GM20000 (cell line): ENCODE measurements at regions not wholly inside any gene's neighbourhood (a gene's known extent, or its start where the extent isn't known, plus 50 kb on each side); places are given as distances from the start of the nearest gene placed in this dataset.

Experiments
- DNase-seq: peaks from one replicate; pipeline ENCODE4 v3.0.0; 2012; ENCODE audit warnings: low spot score
- TF ChIP-seq, protein P1 (sequence below): IDR thresholded peaks from 2 replicates; pipeline ENCODE4 v1.5.1; 2012; ENCODE audit warnings: mild to moderate bottlenecking, control low read depth; ENCODE audit errors: extremely low read depth, missing control alignments

DNA sequence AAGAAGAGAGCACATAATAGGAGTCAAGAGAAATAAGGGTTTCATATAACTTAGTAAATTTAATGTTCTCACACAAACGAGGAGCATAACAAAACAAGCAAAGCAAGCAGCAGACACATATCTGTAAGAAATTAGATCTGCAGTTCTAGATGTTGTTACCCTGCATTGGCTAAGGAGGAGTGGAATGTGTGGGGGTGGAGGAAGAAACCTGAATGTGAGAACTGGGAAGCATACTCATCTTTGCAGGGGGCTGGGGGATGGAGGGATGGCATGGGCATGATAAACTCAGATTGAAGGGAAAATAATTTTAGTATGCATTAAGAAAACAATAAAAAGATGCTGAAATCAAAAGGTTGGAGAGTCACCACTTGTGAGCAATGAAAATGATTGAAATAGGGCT is 255.0 kb downstream of the LIG4 start:
- DNase-seq, result no peak
- TF ChIP-seq, protein P1, sequence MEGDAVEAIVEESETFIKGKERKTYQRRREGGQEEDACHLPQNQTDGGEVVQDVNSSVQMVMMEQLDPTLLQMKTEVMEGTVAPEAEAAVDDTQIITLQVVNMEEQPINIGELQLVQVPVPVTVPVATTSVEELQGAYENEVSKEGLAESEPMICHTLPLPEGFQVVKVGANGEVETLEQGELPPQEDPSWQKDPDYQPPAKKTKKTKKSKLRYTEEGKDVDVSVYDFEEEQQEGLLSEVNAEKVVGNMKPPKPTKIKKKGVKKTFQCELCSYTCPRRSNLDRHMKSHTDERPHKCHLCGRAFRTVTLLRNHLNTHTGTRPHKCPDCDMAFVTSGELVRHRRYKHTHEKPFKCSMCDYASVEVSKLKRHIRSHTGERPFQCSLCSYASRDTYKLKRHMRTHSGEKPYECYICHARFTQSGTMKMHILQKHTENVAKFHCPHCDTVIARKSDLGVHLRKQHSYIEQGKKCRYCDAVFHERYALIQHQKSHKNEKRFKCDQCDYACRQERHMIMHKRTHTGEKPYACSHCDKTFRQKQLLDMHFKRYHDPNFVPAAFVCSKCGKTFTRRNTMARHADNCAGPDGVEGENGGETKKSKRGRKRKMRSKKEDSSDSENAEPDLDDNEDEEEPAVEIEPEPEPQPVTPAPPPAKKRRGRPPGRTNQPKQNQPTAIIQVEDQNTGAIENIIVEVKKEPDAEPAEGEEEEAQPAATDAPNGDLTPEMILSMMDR, result no peak

DNA sequence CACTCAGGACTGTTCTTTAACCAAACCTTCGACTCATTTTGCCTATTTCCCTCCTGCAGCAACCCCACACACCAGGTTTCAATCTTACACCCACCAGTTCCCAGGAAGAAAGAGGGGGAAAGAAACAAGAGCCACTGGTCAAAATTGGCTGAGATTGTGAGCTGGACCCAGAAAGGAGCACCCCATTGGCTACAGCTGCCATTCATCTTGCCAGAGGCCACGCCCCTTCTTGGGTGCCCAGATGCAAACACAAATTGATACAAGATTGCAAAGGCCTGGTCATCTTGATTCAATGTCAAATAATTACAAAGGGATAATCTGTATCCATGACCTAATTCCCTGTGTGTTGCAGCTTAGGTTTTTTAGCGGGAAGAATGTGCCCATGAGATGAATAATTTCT is 258.4 kb downstream of the LIG4 start:
- DNase-seq, result no peak

DNA sequence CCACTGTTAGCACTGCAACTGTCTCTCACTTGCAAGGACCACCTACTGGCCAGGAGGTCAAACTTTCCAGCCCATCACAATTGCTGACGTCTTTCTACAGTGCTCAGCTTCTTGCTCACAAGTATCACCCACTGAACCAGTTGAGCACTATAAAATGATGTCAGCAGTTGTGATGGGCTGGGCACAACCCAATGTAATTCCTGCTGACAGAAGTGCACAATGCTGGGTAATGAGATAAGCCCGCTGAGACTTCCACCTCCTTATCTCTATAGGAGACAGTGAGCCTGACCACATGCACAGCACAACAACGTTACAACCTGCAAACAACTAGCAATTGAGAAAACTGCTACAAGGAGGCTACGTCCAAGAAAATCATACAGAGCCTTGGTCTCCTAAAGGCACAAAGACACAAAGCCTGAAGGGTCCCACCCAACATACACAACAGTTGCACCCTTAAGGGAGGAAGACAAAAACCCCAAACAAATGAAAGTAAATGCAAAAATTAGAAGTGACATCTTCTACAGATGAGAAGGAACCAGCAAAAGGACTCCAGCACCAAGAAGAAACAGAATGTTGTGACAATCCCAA is 273.2 kb downstream of the LIG4 start:
- no peak for DNase-seq

More for the DNA sequence above, 258.4 kb downstream of the LIG4 start:
- TF ChIP-seq, protein P1, result no peak

DNA sequence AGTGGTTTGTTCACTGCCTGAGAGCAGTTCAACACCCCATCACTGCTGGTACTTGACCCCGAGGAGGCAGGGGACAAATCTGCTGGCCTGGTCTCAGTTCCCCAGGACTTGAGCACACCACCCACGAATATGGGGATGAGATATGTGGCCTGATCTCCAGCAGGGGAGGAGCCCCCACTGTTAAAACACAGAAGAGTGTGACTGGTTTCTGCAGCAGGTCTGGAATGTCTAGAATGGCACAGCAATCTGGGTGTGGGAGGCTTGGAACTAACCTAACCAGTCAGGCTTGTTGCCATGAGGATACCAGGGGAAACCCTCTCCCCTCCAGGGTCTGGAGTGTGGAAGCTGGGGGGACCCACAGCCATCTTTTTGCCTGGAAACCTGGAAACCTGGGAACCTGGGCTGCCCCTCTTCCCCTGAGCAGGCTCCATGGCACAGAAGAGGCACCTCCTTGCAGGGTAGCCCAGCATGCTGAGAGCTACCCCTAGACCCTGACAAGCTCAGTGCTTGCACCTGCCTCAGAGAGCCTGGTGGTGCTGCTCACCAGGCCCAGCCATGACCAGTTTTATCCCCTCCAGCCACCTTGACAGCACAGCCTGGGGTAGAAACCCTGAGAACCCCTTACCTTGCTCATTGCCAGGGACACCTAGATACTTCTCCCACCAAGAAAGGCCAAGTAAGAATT is 273.8 kb downstream of the LIG4 start:
- DNase-seq, result no peak
- TF ChIP-seq, protein P1, result no peak

More for the DNA sequence above, 273.2 kb downstream of the LIG4 start:
- TF ChIP-seq, protein P1, result no peak

DNA sequence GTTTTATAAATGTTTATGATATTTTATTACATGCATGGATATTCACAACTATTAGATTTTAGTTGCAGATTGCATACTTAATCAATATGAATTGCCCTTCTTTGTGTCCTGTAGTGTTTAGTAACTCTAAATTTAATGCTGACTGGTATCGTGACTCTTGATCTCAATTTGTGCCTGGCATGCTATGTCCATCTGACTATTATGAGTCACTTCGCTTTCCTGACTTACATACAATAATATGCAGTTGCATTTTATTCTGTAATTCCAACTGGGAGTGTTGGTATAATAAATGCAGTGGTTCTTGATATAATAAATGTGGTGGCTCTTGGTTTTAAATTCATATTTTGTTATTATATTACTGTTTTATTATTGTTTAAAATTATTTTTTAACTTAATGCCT is 277.5 kb downstream of the LIG4 start:
- TF ChIP-seq, protein P1, result no peak
- no peak for DNase-seq

DNA sequence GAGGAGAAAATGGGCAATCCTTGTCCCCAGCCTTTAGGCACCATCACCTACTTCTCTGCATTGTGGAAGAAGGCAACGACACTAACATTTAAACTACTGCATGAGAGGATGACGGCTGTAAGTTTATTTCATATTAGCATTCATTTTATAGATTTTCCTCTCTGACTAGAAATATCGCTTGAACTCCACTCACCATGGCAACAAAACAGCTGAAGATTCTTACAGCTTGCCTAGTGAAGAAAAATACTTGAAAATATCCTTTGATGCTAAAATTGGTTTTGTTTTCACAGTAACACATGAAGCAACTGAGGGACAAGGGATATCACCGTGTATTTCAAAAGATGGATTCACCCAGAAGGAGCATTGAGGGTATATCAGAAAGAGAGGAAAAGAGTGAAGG is 284.3 kb downstream of the LIG4 start:
- TF ChIP-seq, protein P1, result no peak
- no peak for DNase-seq

DNA sequence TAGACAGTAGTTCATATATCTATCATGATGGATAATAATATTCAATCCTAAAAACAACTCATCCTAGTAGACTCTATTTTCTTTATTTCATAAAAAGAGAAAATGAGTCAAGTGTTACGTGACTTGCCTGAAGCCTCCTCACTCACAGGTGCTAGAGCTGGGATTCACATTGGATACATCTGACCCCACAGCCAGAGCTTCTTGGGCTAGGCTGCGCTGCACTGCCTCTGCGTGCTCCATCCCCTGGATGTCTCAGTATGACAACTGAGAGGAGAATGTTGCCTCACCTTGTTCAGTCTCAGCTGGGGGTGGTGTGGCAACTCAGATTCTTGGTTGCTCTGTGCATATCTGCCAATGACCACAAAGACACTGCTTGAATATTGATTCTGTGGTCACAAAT is 286.6 kb downstream of the LIG4 start:
- TF ChIP-seq, protein P1, result no peak
- no peak for DNase-seq
